GM21360 (cell line): ENCODE measurements at regions not wholly inside any gene's neighbourhood (a gene's known extent, or its start where the extent isn't known, plus 50 kb on each side); places are given as distances from the start of the nearest gene placed in this dataset.
"Not testable (repeated sequence)": the region's sequence is repeated elsewhere in the genome, so short reads cannot be mapped to it uniquely, and the experiment has no call there.

ENCODE experiments used
- ATAC-seq: cut with Tn5 transposase; IDR thresholded peaks from one replicate; pipeline ENCODE4 v1.9.1; 2021; ENCODE audit warnings: mild to moderate bottlenecking, moderate library complexity; ENCODE audit not compliant: unreplicated experiment

GRCh38 chr1:102821707-102822106 lies 286.6 kb downstream of the COL11A1 start:
- no peak for ATAC-seq

- no peak for ATAC-seq
Observed at GRCh38 chr1:102800406-102800805, 307.9 kb downstream of the COL11A1 start.

- ATAC-seq: no peak
Observed at GRCh38 chr1:102799496-102799895, 308.8 kb downstream of the COL11A1 start.

- no peak for ATAC-seq
Observed at GRCh38 chr1:102798718-102799117, 309.6 kb downstream of the COL11A1 start.

GRCh38 chr1:102796429-102796828 lies 311.9 kb downstream of the COL11A1 start:
- no peak for ATAC-seq

- ATAC-seq: no peak
Observed at GRCh38 chr1:102790997-102791396, 317.3 kb downstream of the COL11A1 start.

GRCh38 chr1:102789951-102790350 lies 318.4 kb downstream of the COL11A1 start:
- ATAC-seq: not testable (repeated sequence)

- no peak for ATAC-seq
Observed at GRCh38 chr1:102783487-102783886, 324.8 kb downstream of the COL11A1 start.

GRCh38 chr1:102782144-102782543 lies 326.2 kb downstream of the COL11A1 start:
- no peak for ATAC-seq

GRCh38 chr1:102776071-102776470 lies 332.3 kb downstream of the COL11A1 start:
- ATAC-seq: no peak

GRCh38 chr1:102772831-102773230 lies 335.5 kb downstream of the COL11A1 start:
- ATAC-seq: no peak

GRCh38 chr1:102758418-102758817 lies 349.9 kb downstream of the COL11A1 start:
- no peak for ATAC-seq

- no peak for ATAC-seq
Observed at GRCh38 chr1:102757363-102757762, 351.0 kb downstream of the COL11A1 start.

- no peak for ATAC-seq
Observed at GRCh38 chr1:102751111-102751510, 357.2 kb downstream of the COL11A1 start.

GRCh38 chr1:102742426-102742825 lies 365.9 kb downstream of the COL11A1 start:
- no peak for ATAC-seq

- ATAC-seq: no peak
Observed at GRCh38 chr1:102733491-102734236, 374.7 kb downstream of the COL11A1 start.

- ATAC-seq: no peak
Observed at GRCh38 chr1:102732927-102733326, 375.4 kb downstream of the COL11A1 start.

GRCh38 chr1:102726417-102726816 lies 381.9 kb downstream of the COL11A1 start:
- ATAC-seq: no peak

- ATAC-seq: no peak
Observed at GRCh38 chr1:102724741-102725140, 383.6 kb downstream of the COL11A1 start.

GRCh38 chr1:102715150-102715549 lies 393.2 kb downstream of the COL11A1 start:
- ATAC-seq: no peak

- no peak for ATAC-seq
Observed at GRCh38 chr1:102699524-102699923, 408.8 kb downstream of the COL11A1 start.

GRCh38 chr1:102693345-102693744 lies 415.0 kb downstream of the COL11A1 start:
- ATAC-seq: no peak

GRCh38 chr1:102691592-102692090 lies 416.7 kb downstream of the COL11A1 start:
- ATAC-seq: no peak
